Cardiac muscle cell (in vitro differentiated cells and primary cell): ENCODE measurements at regions not wholly inside any gene's neighbourhood (a gene's known extent, or its start where the extent isn't known, plus 50 kb on each side); places are given as distances from the start of the nearest gene placed in this dataset.

Experiments used
- DNase-seq, 2 donors: peaks; one replicate each; pipeline versions ENCODE4 v3.0.0 to v3.0.0-alpha.2; 2010 to 2017; ENCODE audit warnings: low read depth in 1 of 2, low spot score in 1 of 2
- H3K27ac ChIP-seq: fragments of 200-600 bp; sonication (generic); 2 replicates; pipeline ENCODE4 v1.5.1; 2016
- H3K27me3 ChIP-seq: fragments of 200-600 bp; sonication (generic); 2 replicates; pipeline ENCODE4 v1.6.0; 2016; ENCODE audit warnings: control low read depth
- H3K36me3 ChIP-seq: fragments of 200-600 bp; sonication (generic); 2 replicates; pipeline ENCODE4 v1.5.1; 2016; ENCODE audit warnings: control low read depth
- H3K4me1 ChIP-seq: fragments of 200-600 bp; sonication (generic); 2 replicates; pipeline ENCODE4 v1.8.1; 2017; ENCODE audit warnings: low read depth, mild to moderate bottlenecking, mixed run types
- H3K4me3 ChIP-seq: fragments of 200-600 bp; sonication (generic); 2 replicates; pipeline ENCODE4 v1.5.1; 2016; ENCODE audit warnings: mild to moderate bottlenecking
- H3K9me3 ChIP-seq: fragments of 200-600 bp; sonication (generic); 2 replicates; pipeline ENCODE4 v1.5.1; 2017; ENCODE audit warnings: low read depth, mild to moderate bottlenecking, control low read depth
- CTCF ChIP-seq: IDR thresholded peaks from 2 replicates; pipeline ENCODE4 v1.5.1; 2012; ENCODE audit warnings: low read depth, mild to moderate bottlenecking, low read length

- Histone ChIP-seq H3K27me3 (no peaks in the 10 kb centered on the region), H3K4me1 (no peaks in the 10 kb centered on the region), H3K27ac (no peak overlapping the region), H3K9me3 (no peaks in the 10 kb centered on the region), H3K36me3 (no peaks in the 10 kb centered on the region), H3K4me3 (no peak overlapping the region)
- TF ChIP-seq CTCF: peak; percentile 27
- peak in 1 of 2 donors; percentile 30 for DNase-seq
Measured at GRCh38 chr15:37682304-37682703, 252.1 kb upstream of the TMCO5A start.

DNA sequence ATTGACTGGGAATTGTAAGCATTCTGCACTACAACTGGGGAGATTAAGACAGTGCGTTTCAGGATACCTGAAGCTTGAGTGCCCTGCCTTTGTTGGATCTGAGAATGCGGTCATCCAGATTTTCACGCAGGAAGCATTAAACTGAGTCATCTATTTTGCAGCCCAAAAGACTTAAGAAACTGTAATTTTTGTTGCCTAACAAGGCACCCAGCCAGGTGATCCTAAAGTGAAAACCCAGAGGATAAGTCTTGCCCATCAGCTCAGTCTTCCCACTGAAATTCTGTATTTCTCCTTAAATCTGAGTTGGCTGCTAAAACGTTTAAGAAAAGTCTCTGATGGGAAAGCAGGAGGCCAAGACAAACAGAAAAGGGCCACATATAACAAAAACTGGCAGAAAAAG, 242.5 kb upstream of the TMCO5A start:
- Histone ChIP-seq H3K4me3 (no peak overlapping the region), H3K9me3 (peaks cover 5% of the 10 kb centered on the region), H3K4me1 (no peaks in the 10 kb centered on the region), H3K36me3 (no peaks in the 10 kb centered on the region), H3K27ac (no peak overlapping the region), H3K27me3 (no peaks in the 10 kb centered on the region)
- no peak for DNase-seq
- no peak for TF ChIP-seq CTCF

- Histone ChIP-seq H3K27me3 (no peaks in the 10 kb centered on the region), H3K36me3 (no peaks in the 10 kb centered on the region), H3K4me3 (no peak overlapping the region), H3K9me3 (peaks cover 5% of the 10 kb centered on the region), H3K27ac (no peak overlapping the region), H3K4me1 (no peaks in the 10 kb centered on the region)
- no peak for TF ChIP-seq CTCF
- no peak for DNase-seq
Measured at GRCh38 chr15:37693926-37694325, 240.5 kb upstream of the TMCO5A start.

DNA sequence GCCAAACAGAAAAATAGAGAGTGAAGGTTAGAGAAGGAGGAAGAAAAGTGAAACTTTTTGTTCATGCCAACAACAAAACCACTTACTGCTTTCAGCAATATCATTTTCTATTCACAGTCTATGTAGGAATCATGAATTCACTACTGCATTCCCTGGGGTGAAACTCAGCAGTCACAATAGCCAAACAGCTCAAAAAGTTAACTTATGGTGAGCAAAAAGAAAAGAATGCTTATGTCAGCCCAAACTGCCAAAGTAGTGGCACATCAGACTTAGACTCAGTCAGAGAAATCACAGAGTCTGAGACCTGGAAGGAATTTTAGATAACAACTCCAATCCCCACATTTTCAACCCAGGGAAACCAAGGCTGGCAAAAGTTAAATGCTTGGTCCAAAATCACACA, 238.7 kb upstream of the TMCO5A start:
- H3K36me3 ChIP-seq: no peaks in the 10 kb centered on the region
- H3K27me3 ChIP-seq: no peaks in the 10 kb centered on the region
- H3K27ac ChIP-seq: no peak overlapping the region
- no peaks in the 10 kb centered on the region for H3K9me3 ChIP-seq
- no peak for TF ChIP-seq CTCF
- no peaks in the 10 kb centered on the region for H3K4me1 ChIP-seq
- no peak overlapping the region for H3K4me3 ChIP-seq
- peak in 1 of 2 donors; percentile 5 for DNase-seq

GRCh38 chr15:37698679-37699078, 235.8 kb upstream of the TMCO5A start:
- Histone ChIP-seq H3K27ac (no peak overlapping the region), H3K9me3 (no peaks in the 10 kb centered on the region), H3K27me3 (no peaks in the 10 kb centered on the region), H3K4me1 (no peaks in the 10 kb centered on the region), H3K36me3 (no peaks in the 10 kb centered on the region), H3K4me3 (no peak overlapping the region)
- peak in 1 of 2 donors; percentile 1 for DNase-seq
- no peak for TF ChIP-seq CTCF

DNA sequence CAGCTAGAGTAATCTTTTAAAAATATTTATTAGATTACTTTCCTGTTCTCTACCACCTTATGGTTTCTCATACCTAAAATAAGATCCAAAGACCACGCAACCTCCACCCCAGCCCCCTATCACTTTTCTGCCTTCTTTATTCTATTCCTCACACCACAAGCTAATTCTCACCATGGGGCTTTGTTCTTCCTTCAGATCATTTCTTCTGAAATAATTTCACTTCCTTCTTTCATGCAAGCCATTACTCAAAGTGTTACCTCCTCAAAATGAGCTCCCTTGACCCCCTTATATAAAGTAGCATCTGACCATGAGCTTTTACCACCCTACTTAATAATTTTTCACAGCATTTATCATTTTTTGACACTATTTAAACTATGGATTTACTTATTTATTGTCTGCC, 233.2 kb upstream of the TMCO5A start:
- Histone ChIP-seq H3K36me3 (no peaks in the 10 kb centered on the region), H3K9me3 (no peaks in the 10 kb centered on the region), H3K27ac (no peak overlapping the region), H3K4me1 (no peaks in the 10 kb centered on the region), H3K4me3 (no peak overlapping the region), H3K27me3 (no peaks in the 10 kb centered on the region)
- no peak for DNase-seq
- no peak for TF ChIP-seq CTCF
